ENCODE measurements at regions not wholly inside any gene's neighbourhood (a gene's known extent, or its start where the extent isn't known, plus 50 kb on each side); places are given as distances from the start of the nearest gene placed in this dataset.

GRCh38 chr2:8137801-8138200, 544.1 kb upstream of the ID2 start:
- intact Hi-C loops (cut with micrococcal nuclease; ENCODE audit: unreplicated experiment) = loop anchor here (2.0 kb wide), 1 partner anchor 19 kb away; no protein-coding TSS in a partner anchor
- POLR2A ChIA-PET = no interaction called here

GRCh38 chr2:8138525-8138922, 543.3 kb upstream of the ID2 start:
- BruUV-seq (replicated peaks) = no TSS peak
- H3K27me3 Mint-ChIP-seq (ENCODE audit: insufficient read depth, unreplicated experiment) = no peaks in the 10 kb centered on the region
- no peaks in the 10 kb centered on the region for H3K36me3 Mint-ChIP-seq (ENCODE audit: insufficient read depth, unreplicated experiment)
- Histone ChIP-seq H3K9me3 (no peaks in the 10 kb centered on the region), H3K27me3 (replicated peaks; ENCODE audit: control insufficient read depth, insufficient read depth, low read length) (no peaks in the 10 kb centered on the region; the same call in 1 of the 2 replicates), H3K4me1 (peaks cover 11% of the 10 kb centered on the region; the same call in 1 of the 2 replicates), H3K36me3 (ENCODE audit: control insufficient read depth, insufficient read depth, low read length) (no peaks in the 10 kb centered on the region), H3K4me3 (ENCODE audit: low read depth, low read length) (no peak overlapping the region)
- H3K9me3 Mint-ChIP-seq (ENCODE audit: unreplicated experiment) = peaks cover 6% of the 10 kb centered on the region
- ChIA-PET POLR2A (no interaction called here), CTCF (no interaction called here)
- peaks cover 11% of the 10 kb centered on the region for H3K4me1 Mint-ChIP-seq (ENCODE audit: low read depth, unreplicated experiment)
- intact Hi-C loops (cut with micrococcal nuclease; ENCODE audit: unreplicated experiment) = loop anchor here (2.0 kb wide), 1 partner anchor 20 kb away; no protein-coding TSS in a partner anchor
- no peak overlapping the region for H3K27ac Mint-ChIP-seq (ENCODE audit: unreplicated experiment)
- no peak for TF ChIP-seq CTCF (IDR thresholded peaks at IDR 0.05; ENCODE audit: insufficient read depth in 1 of 2, low read depth in 1 of 2, low read length in 1 of 2, severe bottlenecking in 1 of 2, unreplicated experiment in 1 of 2)
- no peak for DNase-seq
- no peak overlapping the region for H3K4me3 Mint-ChIP-seq (ENCODE audit: unreplicated experiment)

More at GRCh38 chr2:8137801-8138200, 544.1 kb upstream of the ID2 start:
- H3K27ac Mint-ChIP-seq (ENCODE audit: unreplicated experiment) = no peak overlapping the region
- Histone ChIP-seq H3K36me3 (ENCODE audit: control insufficient read depth, insufficient read depth, low read length) (no peaks in the 10 kb centered on the region), H3K4me1 (peaks cover 11% of the 10 kb centered on the region; the same call in 1 of the 2 replicates), H3K27me3 (replicated peaks; ENCODE audit: control insufficient read depth, insufficient read depth, low read length) (no peaks in the 10 kb centered on the region; the same call in 1 of the 2 replicates), H3K9me3 (no peaks in the 10 kb centered on the region), H3K4me3 (ENCODE audit: low read depth, low read length) (no peak overlapping the region)
- H3K27me3 Mint-ChIP-seq (ENCODE audit: insufficient read depth, unreplicated experiment) = no peaks in the 10 kb centered on the region
- no peak for DNase-seq
- H3K36me3 Mint-ChIP-seq (ENCODE audit: insufficient read depth, unreplicated experiment) = no peaks in the 10 kb centered on the region
- peaks cover 11% of the 10 kb centered on the region for H3K4me1 Mint-ChIP-seq (ENCODE audit: low read depth, unreplicated experiment)
- TF ChIP-seq CTCF (IDR thresholded peaks at IDR 0.05; ENCODE audit: insufficient read depth in 1 of 2, low read depth in 1 of 2, low read length in 1 of 2, severe bottlenecking in 1 of 2, unreplicated experiment in 1 of 2) = no peak
- peaks cover 6% of the 10 kb centered on the region for H3K9me3 Mint-ChIP-seq (ENCODE audit: unreplicated experiment)
- no peak overlapping the region for H3K4me3 Mint-ChIP-seq (ENCODE audit: unreplicated experiment)
- CTCF ChIA-PET = no interaction called here
- no TSS peak for BruUV-seq (replicated peaks)

- POLR2A ChIA-PET = no interaction called here
- peaks cover 11% of the 10 kb centered on the region for H3K4me1 Mint-ChIP-seq (ENCODE audit: low read depth, unreplicated experiment)
- H3K36me3 ChIP-seq (ENCODE audit: control insufficient read depth, insufficient read depth, low read length) = no peaks in the 10 kb centered on the region
- H3K4me3 ChIP-seq (ENCODE audit: low read depth, low read length) = no peak overlapping the region
- intact Hi-C loops (cut with micrococcal nuclease; ENCODE audit: unreplicated experiment) = loop anchor here (2.0 kb wide), 1 partner anchor 20 kb away; no protein-coding TSS in a partner anchor
- CTCF ChIA-PET = no interaction called here
- H3K4me3 Mint-ChIP-seq (ENCODE audit: unreplicated experiment) = no peak overlapping the region
- H3K9me3 Mint-ChIP-seq (ENCODE audit: unreplicated experiment) = peaks cover 6% of the 10 kb centered on the region
- no peaks in the 10 kb centered on the region; the same call in 1 of the 2 replicates for H3K27me3 ChIP-seq (replicated peaks; ENCODE audit: control insufficient read depth, insufficient read depth, low read length)
- H3K27ac Mint-ChIP-seq (ENCODE audit: unreplicated experiment) = no peak overlapping the region
- H3K36me3 Mint-ChIP-seq (ENCODE audit: insufficient read depth, unreplicated experiment) = no peaks in the 10 kb centered on the region
- H3K9me3 ChIP-seq = no peaks in the 10 kb centered on the region
- no peaks in the 10 kb centered on the region for H3K27me3 Mint-ChIP-seq (ENCODE audit: insufficient read depth, unreplicated experiment)
- no peak for DNase-seq
- no TSS peak for BruUV-seq (replicated peaks)
- TF ChIP-seq CTCF (IDR thresholded peaks at IDR 0.05; ENCODE audit: insufficient read depth in 1 of 2, low read depth in 1 of 2, low read length in 1 of 2, severe bottlenecking in 1 of 2, unreplicated experiment in 1 of 2) = no peak
- peaks cover 11% of the 10 kb centered on the region; the same call in 1 of the 2 replicates for H3K4me1 ChIP-seq
Observed at GRCh38 chr2:8138923-8139667, 542.8 kb upstream of the ID2 start.

All from Caco-2 (cell line).